Stimulated activated CD8-positive, alpha-beta memory T cell treated with anti-CD3 and anti-CD28 coated beads, Interleukin-4, amount 100 ng/mL, for 4 hours (primary cell): ENCODE measurements at regions not wholly inside any gene's neighbourhood (a gene's known extent, or its start where the extent isn't known, plus 50 kb on each side); places are given as distances from the start of the nearest gene placed in this dataset.
"Not testable (repeated sequence)": the region's sequence is repeated elsewhere in the genome, so short reads cannot be mapped to it uniquely, and the experiment has no call there.

Source experiments
- DNase-seq, 2 donors: peaks; one replicate each; pipeline ENCODE4 v3.0.0-alpha.2; 2020; ENCODE audit warnings: low read depth in 2 of 2, low spot score in 1 of 2

- not testable (repeated sequence) for DNase-seq
Measured at GRCh38 chr3:197459571-197459970, 96.2 kb downstream of the BDH1 start.

GRCh38 chr3:197458906-197459470, 96.8 kb downstream of the BDH1 start:
- no peak for DNase-seq

- no peak for DNase-seq
Measured at GRCh38 chr3:197458179-197458707, 97.5 kb downstream of the BDH1 start.

GRCh38 chr3:197456261-197457091, 99.3 kb downstream of the BDH1 start:
- DNase-seq = peak in 1 of 2 donors; percentile 18

GRCh38 chr3:197454841-197455240, 100.9 kb downstream of the BDH1 start:
- not testable (repeated sequence) for DNase-seq

GRCh38 chr3:197454014-197454413, 101.8 kb downstream of the BDH1 start:
- DNase-seq = no peak

GRCh38 chr3:197450810-197451209, 105.0 kb downstream of the BDH1 start:
- DNase-seq = no peak

GRCh38 chr3:197450308-197450707, 105.5 kb downstream of the BDH1 start:
- no peak for DNase-seq

GRCh38 chr3:197449181-197449580, 106.6 kb downstream of the BDH1 start:
- not testable (repeated sequence) for DNase-seq

- DNase-seq = not testable (repeated sequence)
Measured at GRCh38 chr3:197447781-197448180, 108.0 kb downstream of the BDH1 start.

- no peak for DNase-seq
Measured at GRCh38 chr3:197447057-197447456, 108.7 kb downstream of the BDH1 start.

- DNase-seq = no peak
Measured at GRCh38 chr3:197446700-197447056, 109.1 kb downstream of the BDH1 start.

GRCh38 chr3:197445896-197446699, 109.7 kb downstream of the BDH1 start:
- DNase-seq = no peak

- DNase-seq = no peak
Measured at GRCh38 chr3:197444793-197445379, 110.9 kb downstream of the BDH1 start.

GRCh38 chr3:197443506-197443905, 112.3 kb downstream of the BDH1 start:
- DNase-seq = no peak

GRCh38 chr3:197440717-197441303, 115.0 kb downstream of the BDH1 start:
- no peak for DNase-seq

- DNase-seq = no peak
Measured at GRCh38 chr3:197438906-197439305, 116.9 kb downstream of the BDH1 start.

GRCh38 chr3:197435426-197435825, 120.3 kb downstream of the BDH1 start:
- no peak for DNase-seq

GRCh38 chr3:197434830-197435229, 120.9 kb downstream of the BDH1 start:
- DNase-seq = no peak

- DNase-seq = no peak
Measured at GRCh38 chr3:197432384-197433127, 123.2 kb downstream of the BDH1 start.
